Omental fat pad (tissue), 3 donors: ENCODE measurements at regions not wholly inside any gene's neighbourhood (a gene's known extent, or its start where the extent isn't known, plus 50 kb on each side); places are given as distances from the start of the nearest gene placed in this dataset.

Experiments
- ATAC-seq: fragments of 150-250 bp; one replicate; pipeline ENCODE4 v1.9.1; 2016; ENCODE audit warnings: mild to moderate bottlenecking, moderate library complexity; ENCODE audit not compliant: low FRiP score
- DNase-seq: peaks from one replicate; pipeline ENCODE4 v3.0.0-alpha.2; 2019; ENCODE audit warnings: low spot score
- CTCF ChIP-seq, 3 donors: fragments of 450-650 bp; IDR thresholded peaks; one replicate each; pipeline ENCODE4 v1.5.1; 2016 to 2017; ENCODE audit warnings: antibody characterized with exemption in 3 of 3, mild to moderate bottlenecking in 3 of 3, moderate library complexity in 2 of 3

- ATAC-seq, result no peak
- DNase-seq, result no peak
- TF ChIP-seq CTCF (IDR thresholded peaks at IDR 0.05), result no peak
These were observed 96.4 kb upstream of the SOX9 start for GRCh38 chr17:72024457-72024856.

- DNase-seq, result no peak
- no peak for TF ChIP-seq CTCF (IDR thresholded peaks at IDR 0.05)
- ATAC-seq, result no peak
These were observed 95.7 kb upstream of the SOX9 start for GRCh38 chr17:72025113-72025512.

GRCh38 chr17:72030067-72030899 is 90.5 kb upstream of the SOX9 start:
- DNase-seq, result no peak
- no peak for TF ChIP-seq CTCF (IDR thresholded peaks at IDR 0.05)
- peak; percentile 41 for ATAC-seq

GRCh38 chr17:72031219-72031884 is 89.5 kb upstream of the SOX9 start:
- no peak for ATAC-seq
- no peak for TF ChIP-seq CTCF (IDR thresholded peaks at IDR 0.05)

GRCh38 chr17:72033334-72033733 is 87.5 kb upstream of the SOX9 start:
- no peak for DNase-seq
- ATAC-seq, result no peak

More at GRCh38 chr17:72031219-72031884, 89.5 kb upstream of the SOX9 start:
- DNase-seq, result no peak

GRCh38 chr17:72034000-72034399 is 86.8 kb upstream of the SOX9 start:
- ATAC-seq, result no peak
- TF ChIP-seq CTCF (IDR thresholded peaks at IDR 0.05), result no peak
- DNase-seq, result no peak

More at GRCh38 chr17:72033334-72033733, 87.5 kb upstream of the SOX9 start:
- no peak for TF ChIP-seq CTCF (IDR thresholded peaks at IDR 0.05)
